CD4-positive, alpha-beta T cell treated with Interleukin-21 for 1 hour (primary cell): ENCODE measurements at regions not wholly inside any gene's neighbourhood (a gene's known extent, or its start where the extent isn't known, plus 50 kb on each side); places are given as distances from the start of the nearest gene placed in this dataset.
"Not testable (repeated sequence)": the region's sequence is repeated elsewhere in the genome, so short reads cannot be mapped to it uniquely, and the experiment has no call there.

ENCODE experiments used
- DNase-seq: peaks from one replicate; pipeline ENCODE4 v3.0.0-alpha.2; 2020

DNA sequence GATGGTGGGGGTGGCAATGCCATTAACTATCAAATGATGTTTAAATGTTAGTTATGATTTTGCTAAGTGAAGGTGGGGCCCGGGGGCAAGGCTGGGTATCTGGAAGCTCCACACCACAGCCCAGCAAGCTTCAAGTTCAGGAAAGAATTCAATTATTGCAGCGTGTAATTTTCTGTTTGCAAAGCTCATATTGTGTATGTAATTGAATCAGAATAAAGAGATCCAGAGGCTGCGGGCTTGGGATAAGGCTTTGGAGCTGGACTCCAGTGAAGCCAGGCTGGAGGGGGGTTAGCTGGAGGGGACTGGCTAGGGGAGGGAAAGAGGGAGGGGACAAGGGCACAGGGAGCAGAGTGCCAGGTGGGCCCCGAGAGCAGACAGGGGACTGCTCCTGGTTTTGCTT, 557.1 kb upstream of the CADM1 start:
- no peak for DNase-seq

DNA sequence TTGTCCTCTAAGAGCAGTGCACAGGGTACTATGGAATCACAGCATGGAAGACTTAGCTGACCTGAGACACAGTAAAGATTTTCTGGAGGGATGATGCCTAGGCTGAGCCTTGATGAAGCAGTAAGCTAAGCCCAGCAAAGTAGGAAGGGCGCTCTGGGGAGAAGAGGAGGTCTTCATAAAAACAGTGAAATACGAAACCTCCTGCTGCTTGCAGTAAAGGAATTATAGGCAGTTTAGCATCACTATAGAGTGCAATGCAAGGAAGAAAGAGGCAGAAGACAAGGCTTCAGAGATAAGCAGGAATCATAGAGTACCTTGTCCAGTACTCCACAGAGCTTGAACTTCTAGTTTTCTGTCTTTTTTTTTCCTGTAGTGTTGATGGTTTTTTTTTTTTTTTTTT, 555.7 kb upstream of the CADM1 start:
- DNase-seq = no peak

DNA sequence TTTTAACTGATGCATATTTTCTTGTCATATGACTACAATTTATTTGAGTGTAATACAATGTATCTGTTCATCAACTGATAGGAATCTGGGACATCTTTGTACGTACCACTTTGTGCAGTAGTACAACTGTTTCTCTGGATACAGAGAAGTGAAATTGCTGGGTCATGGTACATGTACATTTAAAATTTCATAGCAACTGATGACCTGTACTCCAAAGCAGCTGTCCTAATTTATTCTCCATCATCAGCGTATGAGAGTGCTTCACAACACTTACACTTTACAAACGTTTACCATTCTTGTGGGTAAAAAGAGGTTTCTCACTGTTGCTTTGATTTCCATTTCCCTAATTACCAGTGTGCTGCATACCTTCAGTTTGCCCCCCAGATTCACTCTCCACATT, 552.8 kb upstream of the CADM1 start:
- no peak for DNase-seq

DNA sequence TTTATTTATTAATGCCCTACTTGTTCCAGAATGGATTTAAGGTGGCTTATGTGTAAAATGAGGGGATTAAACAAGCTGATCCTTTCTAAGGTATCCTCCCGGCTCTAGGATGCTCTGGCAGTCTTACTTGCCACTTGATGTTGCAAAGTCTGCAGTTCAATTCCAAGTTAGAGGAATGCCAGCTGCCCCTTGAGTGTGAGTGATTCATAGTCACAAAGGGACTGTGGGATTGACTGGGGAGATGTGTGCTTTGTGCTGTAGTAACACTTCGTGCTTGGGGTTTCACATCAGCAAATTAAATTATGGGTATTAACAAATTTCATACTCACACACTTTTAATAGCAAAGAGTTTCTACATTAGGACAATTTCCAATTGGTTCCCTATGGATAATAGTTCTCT, 550.8 kb upstream of the CADM1 start:
- no peak for DNase-seq

DNA sequence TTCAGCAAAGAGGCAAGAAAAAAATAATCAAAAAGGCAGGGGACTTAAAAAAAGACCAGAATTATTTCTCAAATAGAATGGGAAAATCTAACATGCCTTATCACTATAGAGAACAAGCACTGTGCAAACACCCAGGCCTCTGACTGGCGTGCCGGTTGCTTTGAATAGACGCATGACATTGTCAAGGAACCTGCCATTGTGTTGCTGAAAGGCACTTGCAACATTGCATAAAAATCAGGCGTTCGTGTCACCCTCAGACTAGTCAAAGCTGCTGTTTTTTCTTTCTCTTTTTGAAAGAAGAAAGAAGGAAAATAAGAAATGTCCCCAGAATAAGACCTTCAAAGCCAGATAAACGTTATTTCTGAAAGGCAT, 549.3 kb upstream of the CADM1 start:
- no peak for DNase-seq

DNA sequence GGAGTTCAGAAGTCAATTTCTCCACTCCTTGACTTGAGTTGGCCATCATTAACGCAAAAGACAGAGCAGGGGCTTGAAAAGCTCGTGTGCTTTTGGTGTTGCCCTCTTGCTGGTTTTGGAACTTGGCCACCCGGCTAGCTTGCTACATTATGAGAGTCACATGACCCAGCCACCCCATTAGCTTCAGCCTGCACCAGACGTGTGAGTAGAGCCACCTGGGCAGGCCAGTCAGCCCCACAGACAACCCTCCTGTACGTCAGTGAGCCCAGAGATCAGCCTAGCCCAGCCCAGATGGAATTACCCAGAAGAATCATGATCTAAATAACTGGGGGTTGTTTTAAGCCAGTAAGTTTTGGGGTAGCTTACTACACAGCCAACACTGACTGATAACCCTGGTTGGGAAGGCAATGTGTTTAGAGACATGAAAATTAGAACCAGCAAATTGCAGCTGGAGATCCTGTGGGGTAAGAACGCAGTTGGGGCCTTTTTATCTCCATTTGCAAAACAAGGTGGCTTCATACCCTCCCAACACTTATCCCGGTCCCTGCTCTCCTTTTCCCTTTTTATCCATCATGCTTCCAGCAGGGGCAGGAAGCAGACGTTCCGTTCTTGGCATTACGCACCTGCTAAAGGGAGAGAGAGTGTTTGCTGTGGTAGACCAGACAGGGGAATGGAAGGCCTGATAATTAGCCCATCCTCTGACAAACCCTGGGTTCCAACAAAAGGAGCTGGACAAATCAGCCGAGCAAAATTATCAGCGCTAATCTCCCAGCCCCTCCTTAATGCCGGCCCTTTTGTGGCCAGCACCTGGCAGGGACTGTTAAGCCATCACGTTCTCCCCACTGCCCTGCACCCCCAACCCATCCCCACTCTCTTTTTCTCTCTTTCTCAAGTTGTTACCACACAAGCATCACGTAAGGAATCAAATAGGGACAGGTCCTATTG, 548.7 kb upstream of the CADM1 start:
- DNase-seq = no peak

DNA sequence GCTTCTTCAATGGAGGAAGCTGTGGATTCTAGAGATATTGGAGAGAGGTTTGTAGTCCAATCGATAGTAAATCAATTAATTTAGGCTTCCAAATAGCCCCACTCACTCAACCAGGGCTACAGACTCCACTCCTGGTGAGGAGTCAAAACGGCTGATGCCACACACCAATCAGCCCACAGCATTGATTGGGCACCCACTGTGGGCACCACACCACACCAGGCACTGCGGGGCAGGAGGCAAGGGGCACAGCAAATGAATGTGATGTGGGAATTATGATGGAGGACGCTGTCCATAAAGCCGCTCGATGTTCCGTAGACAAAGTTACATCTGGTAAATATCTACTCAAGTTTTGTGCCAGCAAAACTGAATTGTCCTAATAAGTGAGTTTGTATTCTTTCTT, 547.3 kb upstream of the CADM1 start:
- DNase-seq = no peak

DNA sequence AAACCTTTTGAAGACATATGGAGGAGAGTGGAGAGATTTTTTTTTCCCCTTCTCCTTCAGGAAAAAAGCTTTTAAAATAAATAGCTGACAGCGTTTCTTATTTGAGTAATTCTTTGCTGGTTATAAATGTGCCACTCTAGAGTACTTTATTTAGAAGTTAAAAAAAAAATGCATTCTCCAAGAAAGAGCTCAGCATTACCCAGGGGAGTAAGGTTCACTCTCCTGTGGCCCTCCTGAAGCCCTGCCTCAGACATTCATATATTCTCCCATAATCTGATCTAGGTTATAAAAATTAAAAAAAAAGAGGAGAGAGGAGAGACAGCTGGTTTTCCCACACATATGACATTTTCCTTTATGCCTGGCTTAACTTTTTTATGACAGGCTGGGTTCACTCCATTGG, 545.2 kb upstream of the CADM1 start:
- no peak for DNase-seq

DNA sequence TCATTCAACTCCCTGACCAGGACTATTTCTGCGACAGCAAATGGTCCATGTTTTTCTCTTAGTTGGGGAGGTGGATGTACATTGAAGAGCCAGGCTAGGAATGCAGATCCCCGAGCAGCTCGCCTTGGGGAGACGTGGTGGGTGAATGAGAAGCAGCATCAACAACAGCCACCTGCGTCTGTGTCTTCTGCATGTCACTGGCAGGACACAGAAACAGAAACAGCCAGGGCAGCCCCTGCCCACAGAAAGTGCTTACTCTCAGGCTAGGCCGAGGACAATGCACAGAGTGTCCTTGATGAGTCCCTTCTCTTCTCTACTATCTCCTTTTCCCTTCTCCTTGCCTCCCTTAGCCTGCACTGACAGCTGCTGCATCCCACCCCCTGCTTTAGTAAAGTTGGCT, 541.9 kb upstream of the CADM1 start:
- DNase-seq = no peak

DNA sequence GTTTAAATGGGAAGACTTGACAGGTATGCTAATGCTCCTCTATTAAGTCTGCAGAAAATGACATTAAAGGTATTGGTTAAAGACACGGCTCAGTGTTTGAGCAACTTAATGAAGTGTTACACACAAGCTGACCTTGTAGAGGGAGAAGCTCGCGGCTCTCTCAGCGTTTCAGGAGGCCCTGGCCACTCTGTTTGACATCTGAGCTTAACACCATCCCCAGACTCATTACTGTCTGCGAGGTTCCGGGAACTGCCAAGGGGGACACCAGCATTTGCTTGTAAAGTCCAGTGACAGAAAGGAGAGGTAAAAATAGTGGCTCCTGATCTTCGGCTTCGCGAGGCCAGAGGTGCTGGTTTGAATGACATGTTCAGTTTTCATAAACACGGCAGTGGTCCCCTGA, 540.7 kb upstream of the CADM1 start:
- no peak for DNase-seq

DNA sequence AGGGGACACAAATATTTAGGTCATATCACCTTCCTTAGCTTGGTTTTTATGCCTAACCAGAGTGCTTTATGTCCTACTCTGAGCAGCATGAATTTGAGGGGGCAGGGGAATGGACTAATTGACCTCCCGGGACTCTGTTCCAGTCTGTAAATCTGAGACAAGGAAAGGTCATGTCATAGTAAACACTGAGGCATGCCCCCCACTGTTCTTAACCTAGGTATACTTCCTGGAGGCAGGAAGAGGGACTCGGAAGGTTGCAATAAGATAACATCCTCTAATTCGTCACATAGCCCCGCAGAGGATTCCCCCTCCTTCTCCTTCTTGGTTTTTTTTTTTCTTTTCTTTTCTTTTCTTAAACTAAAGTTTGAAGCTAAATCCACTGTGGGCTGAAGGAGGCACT, 540.3 kb upstream of the CADM1 start:
- DNase-seq = no peak

DNA sequence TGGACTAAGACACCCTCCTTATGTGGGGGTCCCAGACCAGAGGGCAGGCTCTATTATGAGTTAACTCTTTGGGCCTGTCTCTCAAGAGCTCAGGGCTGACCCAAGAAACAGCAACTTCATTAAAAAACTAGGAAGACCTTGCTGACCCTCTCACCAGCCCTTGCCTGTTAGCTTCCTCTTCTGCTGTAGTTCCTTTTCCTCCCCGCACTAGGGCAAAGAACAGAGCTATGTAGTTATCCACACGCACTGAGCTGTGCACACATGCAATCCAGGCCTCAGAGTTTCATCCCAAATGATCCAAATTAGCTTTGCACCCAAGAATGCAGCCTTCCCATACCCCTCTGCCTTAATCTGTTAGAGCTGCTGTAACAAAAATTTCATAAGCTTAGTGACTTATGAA, 539.6 kb upstream of the CADM1 start:
- DNase-seq = no peak

DNA sequence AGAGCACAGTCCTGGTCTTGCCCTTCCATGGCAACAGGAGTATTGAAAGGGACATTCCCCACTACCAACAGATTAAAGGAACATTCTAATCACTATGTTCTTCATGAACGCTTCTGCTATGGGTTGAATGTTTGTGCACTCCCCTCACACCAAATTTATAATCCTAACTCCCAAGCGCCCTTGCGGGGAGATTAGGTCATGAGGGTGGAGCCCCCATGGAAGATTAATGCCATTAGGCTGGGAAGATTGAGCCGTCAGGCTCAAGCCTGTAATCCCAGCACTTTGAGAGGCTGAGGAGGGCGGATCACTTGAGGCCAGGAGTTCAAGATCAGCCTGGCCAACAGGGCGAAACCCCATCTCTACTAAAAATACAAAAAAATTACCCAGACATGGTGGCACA, 538.8 kb upstream of the CADM1 start:
- not testable (repeated sequence) for DNase-seq

DNA sequence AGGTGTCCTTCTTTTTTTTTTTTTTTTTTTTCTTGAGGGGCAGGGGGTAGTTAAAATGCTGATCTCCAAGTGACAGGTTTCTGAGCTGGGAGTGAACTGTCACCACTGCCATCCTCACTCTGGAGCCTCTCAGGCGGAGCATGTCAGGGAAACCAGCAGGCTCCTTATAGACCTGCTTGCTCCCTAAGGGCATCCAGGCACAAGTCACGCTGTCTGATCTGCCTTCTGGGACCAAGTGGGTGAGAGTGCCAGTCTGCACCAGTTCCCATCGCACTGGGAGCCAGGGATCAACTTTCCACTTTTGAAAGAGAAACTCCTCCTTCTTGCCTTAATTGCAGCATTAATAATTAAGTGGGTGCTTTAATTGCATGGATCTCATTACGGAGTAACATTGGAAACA, 537.9 kb upstream of the CADM1 start:
- DNase-seq = no peak

DNA sequence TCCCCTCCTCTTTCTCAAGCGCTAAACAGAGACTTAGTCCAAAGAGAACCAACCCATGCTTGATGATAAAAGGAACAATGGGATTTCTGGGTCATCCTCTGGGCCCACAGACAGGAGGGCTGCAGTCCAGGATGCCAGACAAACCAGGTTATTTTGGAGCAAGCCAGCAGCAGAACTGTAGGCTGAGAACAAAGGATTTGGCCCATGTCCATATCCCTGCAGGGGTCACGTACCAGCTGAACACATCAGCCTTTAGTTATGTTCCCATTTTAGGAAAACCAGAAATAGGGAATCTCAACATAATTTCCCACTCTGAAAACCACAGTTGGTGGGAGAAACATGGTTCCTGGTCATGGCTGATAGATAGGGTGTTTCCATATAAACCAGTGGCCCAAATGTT, 533.6 kb upstream of the CADM1 start:
- DNase-seq = no peak

DNA sequence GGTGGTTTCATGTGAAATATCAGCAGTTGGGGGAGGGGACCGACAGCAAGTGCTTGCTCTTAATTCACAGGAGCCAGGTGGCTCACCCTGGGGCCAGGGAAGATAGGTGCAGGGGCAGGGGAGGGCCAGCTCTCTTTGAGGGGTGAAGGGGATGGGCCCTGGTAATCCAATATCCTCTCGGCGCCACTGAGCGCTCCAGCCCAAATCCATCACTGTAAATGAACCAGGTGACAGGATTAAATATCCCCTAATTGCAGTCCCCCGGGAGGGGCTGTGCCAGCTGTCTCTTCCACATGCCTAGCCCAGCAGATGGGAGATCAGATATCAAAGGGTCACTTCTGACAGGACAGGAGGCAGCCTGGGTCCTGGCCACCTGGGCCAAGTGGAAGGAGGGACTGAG, 531.8 kb upstream of the CADM1 start:
- no peak for DNase-seq

DNA sequence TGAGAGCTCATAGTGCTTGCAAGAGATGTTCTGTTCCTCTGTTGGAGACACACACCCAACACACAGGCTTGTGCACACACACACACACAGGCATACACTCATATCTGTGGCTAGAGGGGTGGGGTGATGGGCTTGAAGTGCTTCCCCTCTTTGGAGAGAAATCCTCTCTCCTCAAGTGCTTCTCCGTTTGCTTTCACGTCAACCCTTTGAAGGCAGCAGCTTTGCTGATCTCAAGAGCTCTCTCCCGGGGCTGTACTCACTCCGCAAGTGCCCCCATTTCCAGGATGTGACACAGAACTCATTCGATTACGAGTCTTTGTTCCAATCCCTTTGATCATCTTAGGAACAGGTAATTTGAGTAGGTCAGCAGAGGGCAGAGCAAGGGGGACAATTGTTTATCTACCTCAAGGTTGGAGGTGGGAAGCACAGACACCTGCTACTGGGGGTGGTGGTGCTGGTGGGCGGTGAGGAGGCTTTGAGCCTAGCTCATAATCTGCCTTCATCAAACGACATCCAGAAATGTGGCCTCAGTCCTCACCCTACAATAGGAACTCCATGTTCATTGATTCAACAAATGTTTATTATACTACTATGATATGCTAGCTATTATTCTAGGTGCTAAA, 529.8 kb upstream of the CADM1 start:
- DNase-seq = no peak

DNA sequence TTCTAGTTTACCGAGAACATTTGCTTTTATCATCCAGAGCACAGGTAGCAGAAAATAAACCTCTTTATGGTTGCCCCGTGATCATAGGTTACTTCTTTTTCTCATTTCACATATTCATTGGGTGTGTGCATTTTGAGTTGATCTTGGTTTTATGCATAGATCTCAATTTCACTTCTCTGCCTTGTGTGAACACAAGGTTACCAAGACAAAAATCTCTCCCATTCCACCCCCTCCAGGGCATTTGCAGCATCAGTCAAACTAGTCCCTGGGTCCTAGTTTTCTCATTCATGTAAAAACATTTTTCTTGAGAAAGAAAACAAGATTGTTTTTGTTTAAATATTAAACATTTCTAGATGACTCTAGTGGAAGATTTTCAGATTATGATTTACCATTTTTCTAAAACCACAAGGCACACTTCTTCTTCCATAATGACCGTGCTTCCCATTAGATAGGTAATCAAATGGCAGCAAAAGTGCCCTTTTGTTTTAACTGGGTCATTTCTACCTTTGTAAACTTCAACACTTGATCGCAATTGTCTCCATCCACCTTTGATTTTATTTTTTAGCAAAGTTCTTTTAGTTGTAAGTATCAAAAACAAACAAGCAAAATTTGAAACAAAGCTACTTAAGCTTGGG, 526.6 kb upstream of the CADM1 start:
- DNase-seq = no peak

DNA sequence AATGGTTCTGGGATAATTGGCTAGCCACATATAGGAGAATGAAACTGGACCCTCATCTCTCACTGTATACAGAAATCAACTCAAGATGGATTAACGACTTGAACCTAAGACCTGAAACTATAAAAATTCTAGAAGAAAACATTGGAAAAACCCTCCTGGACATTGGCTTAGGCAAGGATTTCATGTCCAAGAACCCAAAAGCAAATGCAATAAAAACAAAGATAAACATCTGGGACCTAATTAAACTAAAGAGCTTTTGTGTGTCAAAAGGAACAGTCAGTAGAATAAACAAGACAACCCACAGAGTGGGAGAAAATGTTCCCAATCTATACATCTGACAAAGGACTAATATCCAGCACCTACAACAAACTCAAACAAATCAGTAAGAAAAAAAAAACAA, 524.3 kb upstream of the CADM1 start:
- DNase-seq = not testable (repeated sequence)

DNA sequence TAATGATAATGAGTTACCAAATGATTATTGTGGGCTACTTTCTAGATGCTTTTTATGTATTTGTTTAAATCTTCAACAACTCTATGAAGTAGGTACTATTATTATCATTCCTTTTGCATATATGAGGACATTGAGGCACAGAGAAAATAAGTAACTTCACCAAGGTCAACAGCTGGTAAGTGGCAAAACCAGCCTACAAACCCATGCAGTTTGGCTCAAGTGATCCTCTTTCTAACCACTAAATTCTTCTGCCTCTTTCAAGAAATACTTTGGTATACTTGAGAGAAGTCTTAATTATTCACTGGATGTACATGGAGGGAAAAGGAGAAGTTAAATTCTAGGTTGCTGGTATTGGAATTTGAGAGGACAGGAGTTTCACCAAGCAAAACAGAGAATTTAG, 495.2 kb upstream of the CADM1 start:
- DNase-seq = no peak

DNA sequence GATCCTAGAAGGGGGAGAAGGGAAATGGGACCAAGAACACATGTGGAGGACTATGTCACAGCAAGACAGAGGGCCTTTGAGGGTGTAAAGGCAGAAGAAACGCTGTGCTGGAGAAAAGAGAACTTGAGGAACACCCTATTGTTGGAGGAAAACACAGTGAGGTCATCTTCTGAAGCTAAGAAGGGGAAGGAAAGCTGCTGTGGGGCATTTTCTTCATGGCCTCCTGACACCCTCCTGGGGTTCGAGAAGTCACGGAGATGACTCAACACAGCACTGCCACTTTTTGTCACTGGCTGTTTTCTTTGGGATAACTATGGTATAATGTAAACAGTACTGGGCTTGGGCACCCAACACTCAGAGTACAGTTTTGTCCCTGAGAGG, 492.6 kb upstream of the CADM1 start:
- no peak for DNase-seq

DNA sequence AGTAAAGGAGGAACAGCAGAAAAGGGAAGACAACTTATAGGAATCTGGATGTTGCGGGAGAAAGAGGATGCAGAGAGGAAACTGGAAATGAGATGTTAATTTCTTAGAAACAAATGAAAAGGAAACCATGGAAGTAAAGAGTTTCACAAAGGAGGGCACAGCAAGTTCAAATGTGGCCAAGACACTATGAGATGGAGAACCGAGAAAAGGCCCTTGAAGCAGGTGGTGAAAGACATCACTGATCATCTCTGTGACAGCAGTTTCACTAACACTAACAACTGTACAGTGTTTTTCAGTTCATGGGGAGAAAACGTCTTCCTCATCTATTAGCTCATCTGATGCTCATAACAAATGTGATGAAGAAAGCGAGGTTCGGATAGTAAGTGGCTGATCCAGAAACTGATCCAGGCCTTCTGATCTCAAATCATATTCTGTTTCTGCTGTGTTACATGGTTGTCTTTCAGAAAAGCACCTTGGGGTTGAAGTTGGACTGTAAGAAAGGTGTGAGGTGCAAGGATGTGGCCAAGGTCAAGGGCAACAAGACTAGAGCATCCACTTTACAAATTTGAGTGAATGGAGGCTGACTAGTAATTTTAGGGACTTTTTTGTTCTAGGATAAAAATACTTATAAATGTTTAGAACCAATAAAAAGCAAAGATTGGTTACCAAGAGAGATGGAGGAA, 492.1 kb upstream of the CADM1 start:
- DNase-seq = no peak

DNA sequence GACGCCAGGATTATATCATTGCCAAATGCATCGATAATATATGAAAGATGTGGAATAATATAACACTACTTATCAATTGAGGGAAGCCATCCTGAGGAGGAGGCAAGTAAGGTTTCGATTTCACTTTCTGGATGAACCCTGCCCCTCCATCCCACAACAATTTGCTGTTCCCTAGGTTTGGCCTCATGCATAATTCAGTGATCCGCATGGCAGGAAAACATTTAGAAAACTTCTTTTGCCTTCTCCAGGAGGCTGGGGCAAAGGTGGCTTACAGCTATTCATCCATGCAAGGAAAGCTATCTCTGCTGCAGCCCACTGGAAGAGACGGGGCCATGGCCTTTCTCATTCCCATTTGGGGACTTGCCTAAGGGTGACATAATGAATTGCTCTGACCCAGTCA, 489.4 kb upstream of the CADM1 start:
- no peak for DNase-seq

DNA sequence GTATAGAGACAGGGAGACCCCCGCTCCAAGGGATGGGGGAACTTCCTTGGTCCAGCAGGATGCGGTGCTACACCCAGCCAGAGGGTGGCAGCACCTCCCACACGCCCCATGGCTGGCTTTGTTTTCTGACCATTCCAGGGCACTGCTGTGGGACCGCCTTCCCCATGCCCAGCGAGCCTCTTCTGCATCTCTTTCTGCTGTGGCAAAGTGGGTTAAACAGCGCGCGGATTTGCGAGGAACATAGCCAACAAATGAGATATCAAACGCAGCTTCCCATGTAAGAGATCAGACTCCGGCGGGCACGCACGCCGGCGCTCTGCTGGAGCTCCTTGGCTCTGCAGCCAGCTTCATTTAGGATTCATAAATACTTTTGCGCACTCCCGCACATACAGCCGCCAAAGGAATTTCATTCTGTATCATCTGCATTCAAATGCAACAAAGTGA, 485.8 kb upstream of the CADM1 start:
- DNase-seq = no peak
